ENCODE measurements at regions not wholly inside any gene's neighbourhood (a gene's known extent, or its start where the extent isn't known, plus 50 kb on each side); places are given as distances from the start of the nearest gene placed in this dataset.

DNA sequence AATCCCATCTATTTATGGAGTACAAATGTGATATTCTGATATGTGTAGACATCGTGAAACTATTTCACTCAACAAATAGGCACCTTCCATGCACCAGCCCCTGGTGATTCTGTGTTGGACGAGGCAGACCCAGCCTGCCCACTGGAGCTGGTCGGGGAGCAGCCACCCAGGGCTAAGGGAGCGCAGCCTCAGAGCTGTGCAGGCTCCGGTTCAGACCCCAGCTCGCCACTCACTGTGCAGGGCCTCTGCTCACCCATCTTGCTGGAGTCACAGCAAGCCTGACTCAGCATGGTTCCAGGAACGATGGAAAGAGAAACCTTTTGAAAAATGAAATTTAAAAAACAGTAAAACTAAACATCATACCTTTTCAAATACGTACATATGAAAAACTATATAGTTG lies 52.3 kb upstream of the BCL11B start:
- peaks cover 0 to 6% (median 0%) of the 10 kb centered on the region in 4 experiments for H3K27me3 ChIP-seq (replicated peaks in 1 of 4; ENCODE audit: control extremely low read depth in 1 of 4, control insufficient read depth in 3 of 4, insufficient read depth in 4 of 4, low read length in 3 of 4)
- no peak overlapping the region for H3K27ac Mint-ChIP-seq
- no peak for ATAC-seq (ENCODE audit: low read depth)

DNA sequence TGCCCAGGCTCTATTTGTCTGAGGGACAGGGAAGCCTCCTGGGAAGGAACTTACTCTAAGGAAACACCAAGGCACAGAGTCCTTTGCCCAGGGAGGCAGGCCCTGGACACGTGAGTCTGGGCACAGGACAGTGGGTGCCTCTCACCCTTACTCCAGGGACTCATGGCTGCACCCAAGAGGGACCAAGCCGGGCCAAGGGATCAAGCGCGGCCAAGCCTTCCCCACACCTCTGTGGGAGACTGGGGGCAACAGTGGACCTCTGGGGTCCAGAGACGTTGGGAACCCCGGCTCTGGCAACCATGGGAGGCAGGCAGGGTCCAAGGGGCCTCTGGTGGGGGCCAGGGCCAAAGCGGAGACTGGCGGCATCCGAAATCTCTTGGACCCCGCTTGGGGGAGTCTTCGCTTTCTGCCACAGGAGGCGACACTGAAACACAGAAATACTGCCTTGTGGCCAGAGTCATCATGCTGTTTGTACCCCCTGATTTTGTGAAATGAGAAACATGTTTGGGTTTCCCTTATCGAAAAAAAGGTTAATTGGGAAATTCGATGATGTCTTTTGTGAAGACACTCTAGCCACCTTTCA lies 51.7 kb upstream of the BCL11B start:
- no peaks in the 10 kb centered on the region for H3K36me3 ChIP-seq (replicated peaks in 1 of 2; ENCODE audit: control extremely low read depth in 1 of 2, control insufficient read depth in 1 of 2, extremely low read depth in 1 of 2, insufficient read depth in 2 of 2, low read length in 1 of 2)
- H3K27me3 Mint-ChIP-seq, result peaks cover 4% of the 10 kb centered on the region

More for the DNA sequence above, 52.3 kb upstream of the BCL11B start:
- no peak overlapping the region for H3K4me3 Mint-ChIP-seq
- POLR2A ChIA-PET, result no interaction called here
- no peaks in the 10 kb centered on the region for H3K4me1 ChIP-seq (ENCODE audit: control insufficient read depth in 2 of 2, insufficient read depth in 2 of 2, low read length in 2 of 2)
- H3K36me3 ChIP-seq (replicated peaks in 1 of 2; ENCODE audit: control extremely low read depth in 1 of 2, control insufficient read depth in 1 of 2, extremely low read depth in 1 of 2, insufficient read depth in 2 of 2, low read length in 1 of 2), result no peaks in the 10 kb centered on the region
- H3K4me3 ChIP-seq (ENCODE audit: control extremely low read depth in 1 of 5, extremely low read depth in 1 of 5, insufficient read depth in 1 of 5, low read depth in 2 of 5, low read length in 4 of 5), result no peak overlapping the region
- no peaks in the 10 kb centered on the region for H3K79me2 ChIP-seq (ENCODE audit: control insufficient read depth, insufficient read depth, low read length)
- CTCF ChIA-PET, result no interaction called here
- no peak overlapping the region for H2AFZ ChIP-seq (ENCODE audit: insufficient read depth, low read depth, low read length, poor library complexity, severe bottlenecking)
- H4K20me1 ChIP-seq (ENCODE audit: control insufficient read depth, insufficient read depth, low read length, poor library complexity, severe bottlenecking), result no peaks in the 10 kb centered on the region
- H3K27ac ChIP-seq (ENCODE audit: low read length in 2 of 2), result no peak overlapping the region
- H3K9ac ChIP-seq (ENCODE audit: low read length), result no peak overlapping the region
- peaks cover 4% of the 10 kb centered on the region for H3K27me3 Mint-ChIP-seq
- no peak for DNase-seq
- H3K9me3 Mint-ChIP-seq (ENCODE audit: insufficient read depth), result no peaks in the 10 kb centered on the region
- intact Hi-C loops (cut with micrococcal nuclease), result no loop called here
- TF ChIP-seq, protein P1, sequence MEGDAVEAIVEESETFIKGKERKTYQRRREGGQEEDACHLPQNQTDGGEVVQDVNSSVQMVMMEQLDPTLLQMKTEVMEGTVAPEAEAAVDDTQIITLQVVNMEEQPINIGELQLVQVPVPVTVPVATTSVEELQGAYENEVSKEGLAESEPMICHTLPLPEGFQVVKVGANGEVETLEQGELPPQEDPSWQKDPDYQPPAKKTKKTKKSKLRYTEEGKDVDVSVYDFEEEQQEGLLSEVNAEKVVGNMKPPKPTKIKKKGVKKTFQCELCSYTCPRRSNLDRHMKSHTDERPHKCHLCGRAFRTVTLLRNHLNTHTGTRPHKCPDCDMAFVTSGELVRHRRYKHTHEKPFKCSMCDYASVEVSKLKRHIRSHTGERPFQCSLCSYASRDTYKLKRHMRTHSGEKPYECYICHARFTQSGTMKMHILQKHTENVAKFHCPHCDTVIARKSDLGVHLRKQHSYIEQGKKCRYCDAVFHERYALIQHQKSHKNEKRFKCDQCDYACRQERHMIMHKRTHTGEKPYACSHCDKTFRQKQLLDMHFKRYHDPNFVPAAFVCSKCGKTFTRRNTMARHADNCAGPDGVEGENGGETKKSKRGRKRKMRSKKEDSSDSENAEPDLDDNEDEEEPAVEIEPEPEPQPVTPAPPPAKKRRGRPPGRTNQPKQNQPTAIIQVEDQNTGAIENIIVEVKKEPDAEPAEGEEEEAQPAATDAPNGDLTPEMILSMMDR (IDR thresholded peaks at IDR 0.05), result no peak
- no peak for TF ChIP-seq EZH2 (IDR thresholded peaks at IDR 0.05; ENCODE audit: borderline replicate concordance, insufficient read depth, low read depth, low read length, poor library complexity, severe bottlenecking)
- 75% methylated on average over 5 of the region's 8 CpGs for WGBS (ENCODE audit: insufficient coverage)
- H3K9me3 ChIP-seq (ENCODE audit: control extremely low read depth in 1 of 3, control insufficient read depth in 2 of 3, insufficient read depth in 1 of 3, low read length in 2 of 3), result peaks cover 0 to 3% (median 0%) of the 10 kb centered on the region in 3 donors
- no peak overlapping the region for H3K4me2 ChIP-seq (replicated peaks; ENCODE audit: low read depth, low read length, poor library complexity, severe bottlenecking)
- H3K4me1 Mint-ChIP-seq, result peaks cover 2% of the 10 kb centered on the region

More for the DNA sequence above, 51.7 kb upstream of the BCL11B start:
- peaks cover 2% of the 10 kb centered on the region for H3K4me1 Mint-ChIP-seq
- ATAC-seq (ENCODE audit: low read depth), result no peak
- H4K20me1 ChIP-seq (ENCODE audit: control insufficient read depth, insufficient read depth, low read length, poor library complexity, severe bottlenecking), result no peaks in the 10 kb centered on the region
- ChIA-PET CTCF (no interaction called here), POLR2A (no interaction called here)
- no peak overlapping the region for H3K4me3 Mint-ChIP-seq
- H2AFZ ChIP-seq (ENCODE audit: insufficient read depth, low read depth, low read length, poor library complexity, severe bottlenecking), result no peak overlapping the region
- H3K9me3 Mint-ChIP-seq (ENCODE audit: insufficient read depth), result no peaks in the 10 kb centered on the region
- H3K9ac ChIP-seq (ENCODE audit: low read length), result no peak overlapping the region
- intact Hi-C loops (cut with micrococcal nuclease), result no loop called here
- peaks cover 0 to 3% (median 0%) of the 10 kb centered on the region in 3 donors for H3K9me3 ChIP-seq (ENCODE audit: control extremely low read depth in 1 of 3, control insufficient read depth in 2 of 3, insufficient read depth in 1 of 3, low read length in 2 of 3)
- 93% methylated on average over 12 of the region's 14 CpGs for WGBS (ENCODE audit: insufficient coverage)
- H3K27ac ChIP-seq (ENCODE audit: low read length in 2 of 2), result no peak overlapping the region
- H3K4me3 ChIP-seq (ENCODE audit: control extremely low read depth in 1 of 5, extremely low read depth in 1 of 5, insufficient read depth in 1 of 5, low read depth in 2 of 5, low read length in 4 of 5), result no peak overlapping the region
- no peak overlapping the region for H3K4me2 ChIP-seq (replicated peaks; ENCODE audit: low read depth, low read length, poor library complexity, severe bottlenecking)
- no peaks in the 10 kb centered on the region for H3K4me1 ChIP-seq (ENCODE audit: control insufficient read depth in 2 of 2, insufficient read depth in 2 of 2, low read length in 2 of 2)
- H3K27ac Mint-ChIP-seq, result no peak overlapping the region
- TF ChIP-seq, protein P1 (IDR thresholded peaks at IDR 0.05), result no peak
- TF ChIP-seq EZH2 (IDR thresholded peaks at IDR 0.05; ENCODE audit: borderline replicate concordance, insufficient read depth, low read depth, low read length, poor library complexity, severe bottlenecking), result no peak
- DNase-seq, result no peak
- no peaks in the 10 kb centered on the region for H3K79me2 ChIP-seq (ENCODE audit: control insufficient read depth, insufficient read depth, low read length)
- H3K27me3 ChIP-seq (replicated peaks in 1 of 4; ENCODE audit: control extremely low read depth in 1 of 4, control insufficient read depth in 3 of 4, insufficient read depth in 4 of 4, low read length in 3 of 4), result peaks cover 0 to 6% (median 0%) of the 10 kb centered on the region in 4 experiments

Measured in B cell (primary cell).